ENCODE measurements at regions not wholly inside any gene's neighbourhood (a gene's known extent, or its start where the extent isn't known, plus 50 kb on each side); places are given as distances from the start of the nearest gene placed in this dataset.

GRCh38 chr9:21657966-21658667, 144.3 kb upstream of the MTAP start:
- no peak for DNase-seq (ENCODE audit: extremely low read depth, low read depth)

GRCh38 chr9:21660976-21661375, 141.5 kb upstream of the MTAP start:
- DNase-seq (ENCODE audit: extremely low read depth, low read depth): no peak

- DNase-seq (ENCODE audit: extremely low read depth, low read depth): no peak
These were observed 140.8 kb upstream of the MTAP start for GRCh38 chr9:21661626-21662025.

- no peak for DNase-seq (ENCODE audit: extremely low read depth, low read depth)
These were observed 133.9 kb upstream of the MTAP start for GRCh38 chr9:21668516-21668915.

- DNase-seq (ENCODE audit: extremely low read depth, low read depth): no peak
These were observed 132.7 kb upstream of the MTAP start for GRCh38 chr9:21669701-21670100.

GRCh38 chr9:21670374-21670773, 132.1 kb upstream of the MTAP start:
- DNase-seq (ENCODE audit: extremely low read depth, low read depth): no peak

GRCh38 chr9:21672140-21672539, 130.3 kb upstream of the MTAP start:
- no peak for DNase-seq (ENCODE audit: extremely low read depth, low read depth)

- DNase-seq (ENCODE audit: extremely low read depth, low read depth): no peak
These were observed 129.7 kb upstream of the MTAP start for GRCh38 chr9:21672761-21673160.

- DNase-seq (ENCODE audit: extremely low read depth, low read depth): no peak
These were observed 127.5 kb upstream of the MTAP start for GRCh38 chr9:21674894-21675293.

GRCh38 chr9:21677387-21677786, 125.0 kb upstream of the MTAP start:
- DNase-seq (ENCODE audit: extremely low read depth, low read depth): no peak

GRCh38 chr9:21677834-21678233, 124.6 kb upstream of the MTAP start:
- no peak for DNase-seq (ENCODE audit: extremely low read depth, low read depth)

- no peak for DNase-seq (ENCODE audit: extremely low read depth, low read depth)
These were observed 123.0 kb upstream of the MTAP start for GRCh38 chr9:21679432-21679831.

GRCh38 chr9:21680590-21680989, 121.8 kb upstream of the MTAP start:
- no peak for DNase-seq (ENCODE audit: extremely low read depth, low read depth)

- DNase-seq (ENCODE audit: extremely low read depth, low read depth): no peak
These were observed 120.8 kb upstream of the MTAP start for GRCh38 chr9:21681641-21682040.

GRCh38 chr9:21682381-21682780, 120.1 kb upstream of the MTAP start:
- DNase-seq (ENCODE audit: extremely low read depth, low read depth): no peak

- no peak for DNase-seq (ENCODE audit: extremely low read depth, low read depth)
These were observed 119.5 kb upstream of the MTAP start for GRCh38 chr9:21682981-21683380.

- DNase-seq (ENCODE audit: extremely low read depth, low read depth): no peak
These were observed 118.8 kb upstream of the MTAP start for GRCh38 chr9:21683484-21684175.

- no peak for DNase-seq (ENCODE audit: extremely low read depth, low read depth)
These were observed 118.2 kb upstream of the MTAP start for GRCh38 chr9:21684231-21684630.

GRCh38 chr9:21684831-21685362, 117.5 kb upstream of the MTAP start:
- no peak for DNase-seq (ENCODE audit: extremely low read depth, low read depth)

- DNase-seq (ENCODE audit: extremely low read depth, low read depth): no peak
These were observed 116.9 kb upstream of the MTAP start for GRCh38 chr9:21685502-21685901.

- no peak for DNase-seq (ENCODE audit: extremely low read depth, low read depth)
These were observed 115.7 kb upstream of the MTAP start for GRCh38 chr9:21686738-21687137.

GRCh38 chr9:21687351-21687750, 115.1 kb upstream of the MTAP start:
- no peak for DNase-seq (ENCODE audit: extremely low read depth, low read depth)

All from NCI-H460 (cell line).